ENCODE measurements at regions not wholly inside any gene's neighbourhood (a gene's known extent, or its start where the extent isn't known, plus 50 kb on each side); places are given as distances from the start of the nearest gene placed in this dataset.
A peak's percentile ranks its signal among the peaks of the same experiment; 100 is the strongest.
"Not testable (repeated sequence)": the region's sequence is repeated elsewhere in the genome, so short reads cannot be mapped to it uniquely, and the experiment has no call there.

- no peak for DNase-seq (ENCODE audit: low read depth)
- no peak for TF ChIP-seq CTCF (conservative IDR thresholded peaks at IDR 0.05; ENCODE audit: low read depth, low read length)
- H3K4me3 ChIP-seq (ENCODE audit: low read length) = no peak overlapping the region
These were observed 1824.4 kb downstream of the ARAP2 start for GRCh38 chr4:34419871-34420270.

GRCh38 chr4:34422472-34423175, 1821.7 kb downstream of the ARAP2 start:
- H3K4me3 ChIP-seq (ENCODE audit: low read length) = no peak overlapping the region
- no peak for TF ChIP-seq CTCF (conservative IDR thresholded peaks at IDR 0.05; ENCODE audit: low read depth, low read length)
- no peak for DNase-seq (ENCODE audit: low read depth)

- no peak overlapping the region for H3K4me3 ChIP-seq (ENCODE audit: low read length)
- TF ChIP-seq CTCF (conservative IDR thresholded peaks at IDR 0.05; ENCODE audit: low read depth, low read length) = no peak
- no peak for DNase-seq (ENCODE audit: low read depth)
These were observed 1811.6 kb downstream of the ARAP2 start for GRCh38 chr4:34432706-34433105.

GRCh38 chr4:34434377-34434776, 1809.9 kb downstream of the ARAP2 start:
- H3K4me3 ChIP-seq (ENCODE audit: low read length); DNase-seq (ENCODE audit: low read depth): not testable (repeated sequence)

GRCh38 chr4:34464196-34464595, 1780.1 kb downstream of the ARAP2 start:
- no peak overlapping the region for H3K4me3 ChIP-seq (ENCODE audit: low read length)
- no peak for DNase-seq (ENCODE audit: low read depth)
- TF ChIP-seq CTCF (conservative IDR thresholded peaks at IDR 0.05; ENCODE audit: low read depth, low read length) = no peak

- DNase-seq (ENCODE audit: low read depth) = no peak
- TF ChIP-seq CTCF (conservative IDR thresholded peaks at IDR 0.05; ENCODE audit: low read depth, low read length) = no peak
These were observed 1777.9 kb downstream of the ARAP2 start for GRCh38 chr4:34466411-34466810.

GRCh38 chr4:34469516-34469915, 1774.8 kb downstream of the ARAP2 start:
- DNase-seq (ENCODE audit: low read depth) = peak; percentile 77
- H3K4me3 ChIP-seq (ENCODE audit: low read length) = no peak overlapping the region
- no peak for TF ChIP-seq CTCF (conservative IDR thresholded peaks at IDR 0.05; ENCODE audit: low read depth, low read length)

More at GRCh38 chr4:34466411-34466810, 1777.9 kb downstream of the ARAP2 start:
- no peak overlapping the region for H3K4me3 ChIP-seq (ENCODE audit: low read length)

Measured in retinal pigment epithelial cell (primary cell).